OCI-LY7 (cell line): ENCODE measurements at regions not wholly inside any gene's neighbourhood (a gene's known extent, or its start where the extent isn't known, plus 50 kb on each side); places are given as distances from the start of the nearest gene placed in this dataset.

ENCODE experiments used
- BruUV-seq: library from RNA; stranded (reverse); fragments of 400-500 nt; replicated peaks from 2 replicates; lab custom pipeline; 2021; lab: Mats Ljungman, UMichigan
- CTCF ChIA-PET: fragments of 300-600 bp; sonication (Branson Sonifier 250); formaldehyde crosslinking; loops from one replicate; lab custom pipeline; 2022; ENCODE audit warnings: antibody characterized with exemption; ENCODE audit not compliant: unreplicated experiment; lab: Charles Lee
- POLR2A ChIA-PET: fragments of 300-600 bp; sonication (Branson Sonifier 250); formaldehyde crosslinking; loops from one replicate; lab custom pipeline; 2022; ENCODE audit warnings: antibody characterized with exemption; lab: Charles Lee
- DNase-seq: peaks from one replicate; pipeline ENCODE4 v3.0.0-alpha.2; 2015; ENCODE audit warnings: low spot score
- H2AFZ ChIP-seq: fragments of 200-600 bp; sonication (generic), shearing (Covaris generic); 2 replicates; pipeline ENCODE4 v1.6.1; 2014; ENCODE audit warnings: mild to moderate bottlenecking, antibody characterized with exemption, low read length, moderate library complexity
- H3K27ac ChIP-seq: fragments of 200-600 bp; sonication (generic); 2 replicates; pipeline ENCODE4 v1.5.1; 2014; ENCODE audit warnings: mixed run types, low read depth, mild to moderate bottlenecking, moderate library complexity, low read length, inconsistent platforms; ENCODE audit not compliant: poor library complexity, severe bottlenecking
- H3K36me3 ChIP-seq: fragments of 200-600 bp; sonication (generic); 2 replicates; pipeline ENCODE4 v1.6.1; 2014; ENCODE audit warnings: mild to moderate bottlenecking, antibody characterized with exemption, low read length, moderate library complexity, mixed read lengths; ENCODE audit not compliant: insufficient read depth
- H3K4me1 ChIP-seq: fragments of 200-600 bp; sonication (generic); 2 replicates; pipeline ENCODE4 v1.5.1; 2014; ENCODE audit warnings: mild to moderate bottlenecking, low read length; ENCODE audit not compliant: insufficient read depth, poor library complexity, severe bottlenecking
- H3K4me2 ChIP-seq: fragments of 200-600 bp; sonication (generic); 2 replicates; pipeline ENCODE4 v1.6.1; 2014; ENCODE audit warnings: mild to moderate bottlenecking, low read length
- H3K4me3 ChIP-seq: fragments of 200-600 bp; sonication (generic); 2 replicates; pipeline ENCODE4 v1.5.1; 2014; ENCODE audit warnings: mild to moderate bottlenecking, low read depth, low read length; ENCODE audit not compliant: poor library complexity, severe bottlenecking
- H3K79me2 ChIP-seq: fragments of 200-600 bp; sonication (generic); 2 replicates; pipeline ENCODE4 v1.6.1; 2016; ENCODE audit warnings: low read depth, mild to moderate bottlenecking, low read length, moderate library complexity, mixed read lengths; ENCODE audit not compliant: insufficient read depth
- H3K9me2 ChIP-seq: fragments of 200-600 bp; sonication (generic); 2 replicates; pipeline ENCODE4 v1.6.1; 2016; ENCODE audit warnings: mild to moderate bottlenecking, low read length, mixed read lengths; ENCODE audit not compliant: insufficient read depth
- H3K9me3 ChIP-seq: fragments of 200-600 bp; sonication (generic); 2 replicates; pipeline ENCODE4 v1.6.1; 2014; ENCODE audit warnings: mild to moderate bottlenecking, mixed run types, low read length, mixed read lengths
- H4K20me1 ChIP-seq: fragments of 200-600 bp; sonication (generic); 2 replicates; pipeline ENCODE4 v1.6.1; 2014; ENCODE audit warnings: mild to moderate bottlenecking, antibody characterized with exemption, low read length, moderate library complexity, mixed read lengths; ENCODE audit not compliant: insufficient read depth
- EZH2phosphoT487 ChIP-seq: fragments of 200-600 bp; sonication (generic); IDR thresholded peaks from 2 replicates; pipeline ENCODE4 v1.6.1; 2018; ENCODE audit warnings: low read depth, borderline replicate concordance, mild to moderate bottlenecking, mixed run types, antibody characterized with exemption, low read length, moderate library complexity, mixed read lengths
- intact Hi-C: fragments of 100-400 bp; cut with micrococcal nuclease; formaldehyde crosslinking; loops from one replicate; pipeline ENCODE4 v1.10.0; 2022; ENCODE audit not compliant: unreplicated experiment
- TF ChIP-seq, protein P1 (sequence below): fragments of 200-600 bp; sonication (generic); conservative IDR thresholded peaks from 2 replicates; pipeline ENCODE4 v1.5.1; 2014; ENCODE audit warnings: mild to moderate bottlenecking, antibody characterized with exemption, low read length, moderate library complexity, mixed read lengths

DNA sequence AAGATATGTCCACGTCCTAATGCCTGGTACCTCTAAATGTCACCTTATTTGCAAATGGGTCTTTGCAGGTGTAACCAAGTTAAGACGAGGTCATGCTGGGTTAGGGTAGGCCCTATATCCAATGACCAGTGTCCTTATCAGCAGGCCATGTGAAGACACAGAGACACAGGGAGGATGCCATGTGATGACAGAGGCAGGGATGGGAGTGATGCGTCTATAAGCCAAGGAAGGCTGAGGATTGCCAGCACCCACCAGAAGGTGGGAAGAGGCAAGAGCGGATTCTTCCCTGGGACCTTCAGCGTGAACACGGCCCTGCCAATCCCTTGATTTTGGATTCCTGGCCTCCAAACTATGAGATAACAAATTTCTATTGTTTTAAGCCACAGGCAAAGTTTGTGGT lies 123.4 kb upstream of the CXCL14 start:
- no TSS peak for BruUV-seq
- Histone ChIP-seq H3K4me3 (no peak overlapping the region), H3K4me2 (no peak overlapping the region), H3K9me2 (no peaks in the 10 kb centered on the region), H3K79me2 (no peaks in the 10 kb centered on the region), H3K36me3 (no peaks in the 10 kb centered on the region), H3K9me3 (no peaks in the 10 kb centered on the region), H2AFZ (no peak overlapping the region), H4K20me1 (no peaks in the 10 kb centered on the region), H3K27ac (no peak overlapping the region), H3K4me1 (no peaks in the 10 kb centered on the region)
- CTCF ChIA-PET = no interaction called here
- TF ChIP-seq, protein P1, sequence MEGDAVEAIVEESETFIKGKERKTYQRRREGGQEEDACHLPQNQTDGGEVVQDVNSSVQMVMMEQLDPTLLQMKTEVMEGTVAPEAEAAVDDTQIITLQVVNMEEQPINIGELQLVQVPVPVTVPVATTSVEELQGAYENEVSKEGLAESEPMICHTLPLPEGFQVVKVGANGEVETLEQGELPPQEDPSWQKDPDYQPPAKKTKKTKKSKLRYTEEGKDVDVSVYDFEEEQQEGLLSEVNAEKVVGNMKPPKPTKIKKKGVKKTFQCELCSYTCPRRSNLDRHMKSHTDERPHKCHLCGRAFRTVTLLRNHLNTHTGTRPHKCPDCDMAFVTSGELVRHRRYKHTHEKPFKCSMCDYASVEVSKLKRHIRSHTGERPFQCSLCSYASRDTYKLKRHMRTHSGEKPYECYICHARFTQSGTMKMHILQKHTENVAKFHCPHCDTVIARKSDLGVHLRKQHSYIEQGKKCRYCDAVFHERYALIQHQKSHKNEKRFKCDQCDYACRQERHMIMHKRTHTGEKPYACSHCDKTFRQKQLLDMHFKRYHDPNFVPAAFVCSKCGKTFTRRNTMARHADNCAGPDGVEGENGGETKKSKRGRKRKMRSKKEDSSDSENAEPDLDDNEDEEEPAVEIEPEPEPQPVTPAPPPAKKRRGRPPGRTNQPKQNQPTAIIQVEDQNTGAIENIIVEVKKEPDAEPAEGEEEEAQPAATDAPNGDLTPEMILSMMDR = no peak
- no peak for TF ChIP-seq EZH2phosphoT487
- intact Hi-C loops = no loop called here
- POLR2A ChIA-PET = no interaction called here
- no peak for DNase-seq

DNA sequence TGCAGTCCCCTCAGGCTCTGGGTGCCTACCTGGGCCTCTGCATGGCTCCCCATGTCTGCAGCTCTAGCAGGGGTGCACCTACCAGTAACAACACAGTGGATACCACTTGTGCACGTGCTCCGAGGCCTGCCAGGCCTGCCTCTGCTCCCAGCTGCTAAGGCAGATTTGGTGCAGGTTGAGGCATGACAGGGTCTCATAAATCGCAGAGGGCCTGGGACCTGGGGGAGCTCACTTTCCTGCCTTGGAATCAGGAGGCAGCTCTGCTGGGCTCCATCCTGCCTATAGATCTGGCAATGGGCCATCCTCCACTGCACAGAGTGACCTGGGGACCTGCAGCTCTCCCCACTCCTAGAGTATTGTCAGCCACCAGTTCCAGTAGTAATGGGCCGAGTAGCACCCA lies 121.9 kb upstream of the CXCL14 start:
- ChIA-PET CTCF (no interaction called here), POLR2A (no interaction called here)
- intact Hi-C loops = no loop called here
- H3K4me1 ChIP-seq = no peaks in the 10 kb centered on the region
- no peaks in the 10 kb centered on the region for H4K20me1 ChIP-seq
- no peaks in the 10 kb centered on the region for H3K36me3 ChIP-seq
- no peak overlapping the region for H3K4me2 ChIP-seq
- H3K27ac ChIP-seq = no peak overlapping the region
- no peak overlapping the region for H2AFZ ChIP-seq
- no peak for TF ChIP-seq EZH2phosphoT487
- TF ChIP-seq, protein P1 = no peak
- no peaks in the 10 kb centered on the region for H3K9me3 ChIP-seq
- BruUV-seq = no TSS peak
- no peak overlapping the region for H3K4me3 ChIP-seq
- H3K9me2 ChIP-seq = no peaks in the 10 kb centered on the region
- H3K79me2 ChIP-seq = no peaks in the 10 kb centered on the region
- no peak for DNase-seq

DNA sequence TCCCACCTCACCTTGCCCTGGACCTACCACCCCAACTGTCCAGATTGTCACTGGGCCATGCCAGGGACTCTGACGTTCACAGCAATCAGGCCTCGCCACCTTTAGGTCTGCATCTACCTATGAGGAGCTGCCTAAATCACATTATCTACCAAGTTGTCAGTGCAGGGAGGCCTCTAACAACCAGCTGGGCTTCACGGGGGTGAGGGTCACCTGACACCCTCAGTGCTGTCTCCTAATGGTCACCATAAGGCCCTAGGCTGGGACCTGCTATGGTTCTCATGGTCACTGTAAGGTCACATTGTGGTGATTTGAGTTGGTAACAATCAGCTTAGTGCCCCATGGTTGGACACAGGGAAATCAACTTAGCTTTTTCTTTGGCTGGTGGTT lies 119.2 kb upstream of the CXCL14 start:
- no peak overlapping the region for H3K4me3 ChIP-seq
- BruUV-seq = no TSS peak
- ChIA-PET POLR2A (interaction anchor here (0.5 to 0.9 kb wide), 3 partner anchors 13 to 24 kb away, joined by 3 read pairs; no protein-coding TSS in a partner anchor), CTCF (no interaction called here)
- intact Hi-C loops = no loop called here
- H3K79me2 ChIP-seq = no peaks in the 10 kb centered on the region
- H4K20me1 ChIP-seq = no peaks in the 10 kb centered on the region
- no peak for DNase-seq
- H3K36me3 ChIP-seq = no peaks in the 10 kb centered on the region
- no peak overlapping the region for H3K4me2 ChIP-seq
- H3K9me2 ChIP-seq = no peaks in the 10 kb centered on the region
- no peaks in the 10 kb centered on the region for H3K9me3 ChIP-seq
- no peaks in the 10 kb centered on the region for H3K4me1 ChIP-seq
- no peak overlapping the region for H3K27ac ChIP-seq
- TF ChIP-seq EZH2phosphoT487 = no peak
- TF ChIP-seq, protein P1 = no peak
- no peak overlapping the region for H2AFZ ChIP-seq
